Ishikawa (cell line): ENCODE measurements at regions not wholly inside any gene's neighbourhood (a gene's known extent, or its start where the extent isn't known, plus 50 kb on each side); places are given as distances from the start of the nearest gene placed in this dataset.

Experiments
- CEBPB ChIP-seq: IDR thresholded peaks from 2 replicates; pipeline ENCODE4 v1.6.1; 2012
- CREB1 ChIP-seq: IDR thresholded peaks from 2 replicates; pipeline ENCODE4 v1.6.1; 2012; ENCODE audit warnings: low read depth
- EGR1 ChIP-seq: IDR thresholded peaks from 2 replicates; pipeline ENCODE4 v1.6.1; 2012
- EP300 ChIP-seq: IDR thresholded peaks from 2 replicates; pipeline ENCODE4 v1.6.1; 2012; ENCODE audit warnings: borderline replicate concordance
- FOXM1 ChIP-seq: IDR thresholded peaks from 2 replicates; pipeline ENCODE4 v1.6.1; 2012; ENCODE audit warnings: low read depth, borderline replicate concordance
- MAX ChIP-seq: IDR thresholded peaks from 2 replicates; pipeline ENCODE4 v1.6.1; 2012
- NFIC ChIP-seq: IDR thresholded peaks from 2 replicates; pipeline ENCODE4 v1.6.1; 2012
- RAD21 ChIP-seq: IDR thresholded peaks from 2 replicates; pipeline ENCODE4 v1.6.1; 2012; ENCODE audit warnings: low read depth
- REST ChIP-seq: IDR thresholded peaks from 2 replicates; pipeline ENCODE4 v1.6.1; 2012; ENCODE audit warnings: low read depth, mild to moderate bottlenecking
- TAF1 ChIP-seq: IDR thresholded peaks from 2 replicates; pipeline ENCODE4 v1.6.1; 2012; ENCODE audit warnings: low read depth, mild to moderate bottlenecking
- TCF12 ChIP-seq: IDR thresholded peaks from 2 replicates; pipeline ENCODE4 v1.6.1; 2012; ENCODE audit warnings: low read depth
- TEAD4 ChIP-seq: IDR thresholded peaks from 2 replicates; pipeline ENCODE4 v1.6.1; 2012
- USF1 ChIP-seq: IDR thresholded peaks from 2 replicates; pipeline ENCODE4 v1.6.1; 2012
- YY1 ChIP-seq: IDR thresholded peaks from 2 replicates; pipeline ENCODE4 v1.6.1; 2012; ENCODE audit warnings: low read depth
- ZBTB7A ChIP-seq: IDR thresholded peaks from 2 replicates; pipeline ENCODE4 v1.6.1; 2012; ENCODE audit warnings: low read depth

- TF ChIP-seq REST (no peak), TAF1 (no peak), TCF12 (no peak), EGR1 (no peak), NFIC (no peak), ZBTB7A (no peak), CEBPB (no peak), EP300 (no peak), MAX (no peak), TEAD4 (no peak), YY1 (no peak), FOXM1 (no peak), USF1 (no peak), RAD21 (no peak), CREB1 (no peak)
These were observed 51.9 kb upstream of the GNAT3 start for GRCh38 chr7:80563561-80564327.

- TF ChIP-seq YY1 (no peak), FOXM1 (no peak), TCF12 (no peak), CEBPB (no peak), TEAD4 (no peak), RAD21 (no peak), NFIC (no peak), MAX (no peak), EP300 (no peak), REST (no peak), TAF1 (no peak), ZBTB7A (no peak)
These were observed 53.7 kb upstream of the GNAT3 start for GRCh38 chr7:80565554-80565953.

- TF ChIP-seq MAX (no peak), FOXM1 (no peak), REST (no peak)
These were observed 56.8 kb upstream of the CD36 start for GRCh38 chr7:80581486-80582260.

- no peak for TF ChIP-seq EP300
- no peak for TF ChIP-seq USF1
- TF ChIP-seq ZBTB7A: no peak
- TF ChIP-seq RAD21: no peak
- no peak for TF ChIP-seq TAF1
- no peak for TF ChIP-seq NFIC
- no peak for TF ChIP-seq CREB1
- TF ChIP-seq TCF12: no peak
- TF ChIP-seq EGR1: no peak
- TF ChIP-seq YY1: no peak
- TF ChIP-seq FOXM1: no peak
- TF ChIP-seq CEBPB: no peak
- no peak for TF ChIP-seq TEAD4
- no peak for TF ChIP-seq REST
- no peak for TF ChIP-seq MAX
These were observed 54.5 kb upstream of the CD36 start for GRCh38 chr7:80583901-80584300.
